ENCODE measurements at regions not wholly inside any gene's neighbourhood (a gene's known extent, or its start where the extent isn't known, plus 50 kb on each side); places are given as distances from the start of the nearest gene placed in this dataset.

- no peak overlapping the region for H3K27ac Mint-ChIP-seq
- no peaks in the 10 kb centered on the region for H3K36me3 Mint-ChIP-seq
- no peak for ATAC-seq
- DNase-seq (ENCODE audit: low spot score), result no peak
- H3K9me3 Mint-ChIP-seq, result no peaks in the 10 kb centered on the region
- no peaks in the 10 kb centered on the region for H3K4me1 Mint-ChIP-seq (ENCODE audit: low read depth in 2 of 2)
- peaks cover 11 to 20% of the 10 kb centered on the region in 2 donors for H3K27me3 Mint-ChIP-seq
- no peak overlapping the region for H3K4me3 Mint-ChIP-seq
Observed at GRCh38 chr5:74290634-74291241, 349.8 kb downstream of the ENC1 start.

- ATAC-seq, result no peak
- Mint-ChIP-seq H3K4me1 (ENCODE audit: low read depth in 2 of 2) (no peaks in the 10 kb centered on the region), H3K4me3 (no peak overlapping the region), H3K27me3 (peaks cover 12 to 22% of the 10 kb centered on the region in 2 donors), H3K27ac (no peak overlapping the region), H3K9me3 (no peaks in the 10 kb centered on the region), H3K36me3 (no peaks in the 10 kb centered on the region)
- no peak for DNase-seq (ENCODE audit: low spot score)
Observed at GRCh38 chr5:74289691-74290090, 350.8 kb downstream of the ENC1 start.

- Mint-ChIP-seq H3K4me3 (no peak overlapping the region), H3K9me3 (no peaks in the 10 kb centered on the region), H3K4me1 (ENCODE audit: low read depth in 2 of 2) (no peaks in the 10 kb centered on the region), H3K27me3 (peaks cover 16 to 27% of the 10 kb centered on the region in 2 donors), H3K27ac (no peak overlapping the region), H3K36me3 (no peaks in the 10 kb centered on the region)
- ATAC-seq (no peak), DNase-seq (ENCODE audit: low spot score) (no peak)
Observed at GRCh38 chr5:74289238-74289637, 351.3 kb downstream of the ENC1 start.

GRCh38 chr5:74288448-74289108 is 351.9 kb downstream of the ENC1 start:
- no peak for ATAC-seq
- no peaks in the 10 kb centered on the region for H3K36me3 Mint-ChIP-seq
- H3K27ac Mint-ChIP-seq, result no peak overlapping the region
- no peak overlapping the region for H3K4me3 Mint-ChIP-seq
- peaks cover 21 to 33% of the 10 kb centered on the region in 2 donors for H3K27me3 Mint-ChIP-seq
- H3K4me1 Mint-ChIP-seq (ENCODE audit: low read depth in 2 of 2), result no peaks in the 10 kb centered on the region
- DNase-seq (ENCODE audit: low spot score), result no peak
- H3K9me3 Mint-ChIP-seq, result no peaks in the 10 kb centered on the region

GRCh38 chr5:74288038-74288437 is 352.5 kb downstream of the ENC1 start:
- Mint-ChIP-seq H3K27ac (no peak overlapping the region), H3K4me1 (ENCODE audit: low read depth in 2 of 2) (no peaks in the 10 kb centered on the region), H3K9me3 (no peaks in the 10 kb centered on the region), H3K36me3 (no peaks in the 10 kb centered on the region), H3K4me3 (no peak overlapping the region), H3K27me3 (peaks cover 21 to 36% of the 10 kb centered on the region in 2 donors)
- no peak for ATAC-seq
- DNase-seq (ENCODE audit: low spot score), result no peak

GRCh38 chr5:74286734-74287695 is 353.5 kb downstream of the ENC1 start:
- H3K4me1 Mint-ChIP-seq (ENCODE audit: low read depth in 2 of 2), result no peaks in the 10 kb centered on the region
- DNase-seq (ENCODE audit: low spot score), result no peak
- H3K9me3 Mint-ChIP-seq, result no peaks in the 10 kb centered on the region
- no peak for ATAC-seq
- H3K27ac Mint-ChIP-seq, result no peak overlapping the region
- no peaks in the 10 kb centered on the region for H3K36me3 Mint-ChIP-seq
- H3K4me3 Mint-ChIP-seq, result no peak overlapping the region
- peaks cover 19 to 37% of the 10 kb centered on the region in 2 donors for H3K27me3 Mint-ChIP-seq

GRCh38 chr5:74285675-74286280 is 354.8 kb downstream of the ENC1 start:
- Mint-ChIP-seq H3K9me3 (no peaks in the 10 kb centered on the region), H3K36me3 (no peaks in the 10 kb centered on the region), H3K27me3 (peaks cover 20 to 34% of the 10 kb centered on the region in 2 donors), H3K4me1 (ENCODE audit: low read depth in 2 of 2) (no peaks in the 10 kb centered on the region), H3K27ac (no peak overlapping the region), H3K4me3 (no peak overlapping the region)
- DNase-seq (ENCODE audit: low spot score) (no peak), ATAC-seq (no peak)

- H3K36me3 Mint-ChIP-seq, result no peaks in the 10 kb centered on the region
- ATAC-seq, result no peak
- H3K4me1 Mint-ChIP-seq (ENCODE audit: low read depth in 2 of 2), result no peaks in the 10 kb centered on the region
- H3K4me3 Mint-ChIP-seq, result no peak overlapping the region
- no peaks in the 10 kb centered on the region for H3K9me3 Mint-ChIP-seq
- no peak for DNase-seq (ENCODE audit: low spot score)
- peaks cover 20 to 23% of the 10 kb centered on the region in 2 donors for H3K27me3 Mint-ChIP-seq
- H3K27ac Mint-ChIP-seq, result no peak overlapping the region
Observed at GRCh38 chr5:74282490-74282889, 358.0 kb downstream of the ENC1 start.

- Mint-ChIP-seq H3K4me1 (ENCODE audit: low read depth in 2 of 2) (no peaks in the 10 kb centered on the region), H3K9me3 (no peaks in the 10 kb centered on the region), H3K27me3 (peaks cover 25 to 29% of the 10 kb centered on the region in 2 donors), H3K4me3 (no peak overlapping the region), H3K27ac (no peak overlapping the region), H3K36me3 (no peaks in the 10 kb centered on the region)
- no peak for ATAC-seq
- no peak for DNase-seq (ENCODE audit: low spot score)
Observed at GRCh38 chr5:74281166-74281565, 359.4 kb downstream of the ENC1 start.

- Mint-ChIP-seq H3K9me3 (no peaks in the 10 kb centered on the region), H3K27ac (no peak overlapping the region)
Observed at GRCh38 chr5:74280306-74280705, 360.2 kb downstream of the ENC1 start.

GRCh38 chr5:74279244-74279643 is 361.3 kb downstream of the ENC1 start:
- Mint-ChIP-seq H3K27me3 (peaks cover 21 to 25% of the 10 kb centered on the region in 2 donors), H3K4me3 (no peak overlapping the region), H3K4me1 (ENCODE audit: low read depth in 2 of 2) (no peaks in the 10 kb centered on the region), H3K36me3 (no peaks in the 10 kb centered on the region), H3K27ac (no peak overlapping the region), H3K9me3 (no peaks in the 10 kb centered on the region)
- DNase-seq (ENCODE audit: low spot score), result no peak
- no peak for ATAC-seq

More at GRCh38 chr5:74280306-74280705, 360.2 kb downstream of the ENC1 start:
- Mint-ChIP-seq H3K27me3 (peaks cover 25 to 31% of the 10 kb centered on the region in 2 donors), H3K36me3 (no peaks in the 10 kb centered on the region), H3K4me3 (no peak overlapping the region), H3K4me1 (ENCODE audit: low read depth in 2 of 2) (no peaks in the 10 kb centered on the region)
- no peak for ATAC-seq
- no peak for DNase-seq (ENCODE audit: low spot score)

GRCh38 chr5:74277418-74277817 is 363.1 kb downstream of the ENC1 start:
- peaks cover 16 to 19% of the 10 kb centered on the region in 2 donors for H3K27me3 Mint-ChIP-seq
- no peak for DNase-seq (ENCODE audit: low spot score)
- no peak overlapping the region for H3K4me3 Mint-ChIP-seq
- H3K4me1 Mint-ChIP-seq (ENCODE audit: low read depth in 2 of 2), result no peaks in the 10 kb centered on the region
- H3K9me3 Mint-ChIP-seq, result no peaks in the 10 kb centered on the region
- H3K27ac Mint-ChIP-seq, result no peak overlapping the region
- no peaks in the 10 kb centered on the region for H3K36me3 Mint-ChIP-seq
- no peak for ATAC-seq

GRCh38 chr5:74275171-74275992 is 365.1 kb downstream of the ENC1 start:
- H3K27ac Mint-ChIP-seq, result no peak overlapping the region
- H3K27me3 Mint-ChIP-seq, result peaks cover 14 to 20% of the 10 kb centered on the region in 2 donors
- no peak overlapping the region for H3K4me3 Mint-ChIP-seq
- DNase-seq (ENCODE audit: low spot score) (no peak), ATAC-seq (no peak)
- no peaks in the 10 kb centered on the region for H3K36me3 Mint-ChIP-seq
- H3K4me1 Mint-ChIP-seq (ENCODE audit: low read depth in 2 of 2), result no peaks in the 10 kb centered on the region
- no peaks in the 10 kb centered on the region for H3K9me3 Mint-ChIP-seq
